ENCODE measurements at regions not wholly inside any gene's neighbourhood (a gene's known extent, or its start where the extent isn't known, plus 50 kb on each side); places are given as distances from the start of the nearest gene placed in this dataset.

DNA sequence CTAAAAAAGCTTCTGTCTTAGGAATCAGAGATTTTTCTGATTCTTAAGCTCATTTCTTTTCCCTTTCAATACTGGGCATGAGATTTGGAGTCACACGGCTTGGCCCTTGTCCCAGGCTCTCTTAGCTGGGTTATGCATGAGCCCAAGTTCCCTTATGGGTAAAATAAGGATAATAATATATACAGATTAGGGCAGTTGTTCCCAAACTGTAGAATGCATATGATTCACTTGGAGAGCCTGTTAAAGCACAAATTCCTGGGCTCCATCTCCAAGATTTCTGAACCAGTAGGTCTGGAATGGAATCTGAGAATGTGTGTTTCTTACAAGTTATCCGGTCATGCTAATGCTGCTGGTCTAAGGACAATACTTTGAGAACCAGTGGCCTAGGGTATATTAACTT, 154.0 kb downstream of the REEP3 start:
- FAIRE-seq (no peak), ATAC-seq (no peak), DNase-seq (ENCODE audit: low spot score) (no peak)
- Histone ChIP-seq H3K27ac (ENCODE audit: extremely low read length, insufficient read depth, low read length) (no peak overlapping the region), H3K9me3 (ENCODE audit: low read length) (no peaks in the 10 kb centered on the region), H3K4me2 (ENCODE audit: low read depth, low read length) (no peak overlapping the region), H3K27me3 (ENCODE audit: control insufficient read depth in 1 of 2, insufficient read depth in 2 of 2, low read length in 2 of 2) (no peaks in the 10 kb centered on the region), H3K79me2 (ENCODE audit: insufficient read depth, low read length) (no peaks in the 10 kb centered on the region), H3K36me3 (replicated peaks in 1 of 2; ENCODE audit: control insufficient read depth in 1 of 2, insufficient read depth in 2 of 2, low read length in 2 of 2) (no peaks in the 10 kb centered on the region), H3K4me1 (ENCODE audit: insufficient read depth, low read length) (no peaks in the 10 kb centered on the region), H4K20me1 (ENCODE audit: insufficient read depth, low read length) (no peaks in the 10 kb centered on the region), H2AFZ (ENCODE audit: low read length) (no peak overlapping the region), H3K4me3 (replicated peaks in 1 of 3; ENCODE audit: insufficient read depth in 1 of 3, low read depth in 2 of 3, low read length in 3 of 3) (no peak overlapping the region), H3K9ac (ENCODE audit: insufficient read depth, low read depth, low read length) (no peak overlapping the region)
- in situ Hi-C loops (cut with HindIII; ENCODE audit: extremely low pct_ligation_motif_present, low pct_unique_long_range_greater_than_20kb) = no loop called here
- ChIA-PET POLR2A (no interaction called here), CTCF (ENCODE audit: low intra/inter-chr PET ratio, low total read pairs) (no interaction called here)
- BruUV-seq (replicated peaks) = no TSS peak
- WGBS (ENCODE audit: low lambda C conversion rate) = 47% methylated on average over 2 of the region's 2 CpGs
- TF ChIP-seq EZH2 (conservative IDR thresholded peaks at IDR 0.05; ENCODE audit: low read depth, low read length) (no peak), ZNF451 (CRISPR knock-in tag; IDR thresholded peaks at IDR 0.05) (no peak), ZNF563 (CRISPR knock-in tag; IDR thresholded peaks at IDR 0.05) (no peak), ZSCAN22 (CRISPR knock-in tag; IDR thresholded peaks at IDR 0.05) (no peak), ZNF354B (CRISPR knock-in tag; IDR thresholded peaks at IDR 0.05) (no peak), ZNF773 (CRISPR knock-in tag; IDR thresholded peaks at IDR 0.05; ENCODE audit: borderline replicate concordance) (no peak)
- TF ChIP-seq, protein P1, sequence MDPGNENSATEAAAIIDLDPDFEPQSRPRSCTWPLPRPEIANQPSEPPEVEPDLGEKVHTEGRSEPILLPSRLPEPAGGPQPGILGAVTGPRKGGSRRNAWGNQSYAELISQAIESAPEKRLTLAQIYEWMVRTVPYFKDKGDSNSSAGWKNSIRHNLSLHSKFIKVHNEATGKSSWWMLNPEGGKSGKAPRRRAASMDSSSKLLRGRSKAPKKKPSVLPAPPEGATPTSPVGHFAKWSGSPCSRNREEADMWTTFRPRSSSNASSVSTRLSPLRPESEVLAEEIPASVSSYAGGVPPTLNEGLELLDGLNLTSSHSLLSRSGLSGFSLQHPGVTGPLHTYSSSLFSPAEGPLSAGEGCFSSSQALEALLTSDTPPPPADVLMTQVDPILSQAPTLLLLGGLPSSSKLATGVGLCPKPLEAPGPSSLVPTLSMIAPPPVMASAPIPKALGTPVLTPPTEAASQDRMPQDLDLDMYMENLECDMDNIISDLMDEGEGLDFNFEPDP (CRISPR knock-in tag; conservative IDR thresholded peaks at IDR 0.05) = no peak
- TF ChIP-seq, protein P2, sequence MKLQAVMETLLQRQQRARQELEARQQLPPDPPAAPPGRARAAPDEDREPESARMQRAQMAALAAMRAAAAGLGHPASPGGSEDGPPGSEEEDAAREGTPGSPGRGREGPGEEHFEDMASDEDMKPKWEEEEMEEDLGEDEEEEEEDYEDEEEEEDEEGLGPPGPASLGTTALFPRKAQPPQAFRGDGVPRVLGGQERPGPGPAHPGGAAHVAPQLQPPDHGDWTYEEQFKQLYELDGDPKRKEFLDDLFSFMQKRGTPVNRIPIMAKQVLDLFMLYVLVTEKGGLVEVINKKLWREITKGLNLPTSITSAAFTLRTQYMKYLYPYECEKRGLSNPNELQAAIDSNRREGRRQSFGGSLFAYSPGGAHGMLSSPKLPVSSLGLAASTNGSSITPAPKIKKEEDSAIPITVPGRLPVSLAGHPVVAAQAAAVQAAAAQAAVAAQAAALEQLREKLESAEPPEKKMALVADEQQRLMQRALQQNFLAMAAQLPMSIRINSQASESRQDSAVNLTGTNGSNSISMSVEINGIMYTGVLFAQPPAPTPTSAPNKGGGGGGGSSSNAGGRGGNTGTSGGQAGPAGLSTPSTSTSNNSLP (IDR thresholded peaks at IDR 0.05; ENCODE audit: low read depth, low read length) = no peak
- intact Hi-C loops (cut with micrococcal nuclease; ENCODE audit: unreplicated experiment) = no loop called here

All from HepG2 (cell line).